K562 (cell line): ENCODE measurements at regions not wholly inside any gene's neighbourhood (a gene's known extent, or its start where the extent isn't known, plus 50 kb on each side); places are given as distances from the start of the nearest gene placed in this dataset.

Experiments used
- CTCFL ChIP-seq: IDR thresholded peaks from 2 replicates; pipeline ENCODE4 v1.6.1; 2011; ENCODE audit warnings: borderline replicate concordance, low read depth, mild to moderate bottlenecking, moderate library complexity, low read length; ENCODE audit not compliant: insufficient read depth, poor library complexity, severe bottlenecking
- NCOA2 ChIP-seq, 2 experiments: fragments of 450-650 bp; IDR thresholded peaks; 2 replicates each; pipeline ENCODE4 v1.6.1; 2018; ENCODE audit warnings: mild to moderate bottlenecking in 2 of 2, moderate library complexity in 1 of 2; ENCODE audit not compliant: partially characterized antibody in 2 of 2
- PRPF4 ChIP-seq: fragments of 200-400 bp; formaldehyde crosslinking; IDR thresholded peaks from one replicate; pipeline ENCODE4 v1.6.1; 2017; ENCODE audit warnings: low read length, low read depth, mild to moderate bottlenecking; ENCODE audit not compliant: insufficient read depth, poor library complexity, severe bottlenecking
- RAD51 ChIP-seq: fragments of 450-650 bp; IDR thresholded peaks from 2 replicates; pipeline ENCODE4 v1.7.1; 2016; ENCODE audit warnings: low read depth, mild to moderate bottlenecking, borderline replicate concordance
- RBM39 ChIP-seq: fragments of 200-400 bp; formaldehyde crosslinking; optimal IDR thresholded peaks from 2 replicates; pipeline ENCODE3; 2018; ENCODE audit warnings: low read depth, low read length
- ZNF124 ChIP-seq: sonication (generic); formaldehyde crosslinking; IDR thresholded peaks from 2 replicates; pipeline ENCODE4 v1.8.1; 2022; ENCODE audit warnings: missing genetic modification reagents
- TF ChIP-seq, protein P1 (sequence below): fragments of 450-650 bp; IDR thresholded peaks from 2 replicates; pipeline ENCODE4 v1.7.0; 2016; ENCODE audit warnings: borderline replicate concordance
- TF ChIP-seq, protein P2 (sequence below): fragments of 250-450 bp; sonication (Bioruptor Pico); IDR thresholded peaks from 2 replicates; pipeline ENCODE4 v1.4.0; 2020

GRCh38 chr12:58615047-58615446 is 305.3 kb downstream of the LRIG3 start (continued):
- TF ChIP-seq, protein P1, sequence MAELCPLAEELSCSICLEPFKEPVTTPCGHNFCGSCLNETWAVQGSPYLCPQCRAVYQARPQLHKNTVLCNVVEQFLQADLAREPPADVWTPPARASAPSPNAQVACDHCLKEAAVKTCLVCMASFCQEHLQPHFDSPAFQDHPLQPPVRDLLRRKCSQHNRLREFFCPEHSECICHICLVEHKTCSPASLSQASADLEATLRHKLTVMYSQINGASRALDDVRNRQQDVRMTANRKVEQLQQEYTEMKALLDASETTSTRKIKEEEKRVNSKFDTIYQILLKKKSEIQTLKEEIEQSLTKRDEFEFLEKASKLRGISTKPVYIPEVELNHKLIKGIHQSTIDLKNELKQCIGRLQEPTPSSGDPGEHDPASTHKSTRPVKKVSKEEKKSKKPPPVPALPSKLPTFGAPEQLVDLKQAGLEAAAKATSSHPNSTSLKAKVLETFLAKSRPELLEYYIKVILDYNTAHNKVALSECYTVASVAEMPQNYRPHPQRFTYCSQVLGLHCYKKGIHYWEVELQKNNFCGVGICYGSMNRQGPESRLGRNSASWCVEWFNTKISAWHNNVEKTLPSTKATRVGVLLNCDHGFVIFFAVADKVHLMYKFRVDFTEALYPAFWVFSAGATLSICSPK: no peak
- no peak for TF ChIP-seq ZNF124 (CRISPR knock-in tag)
- no peak for TF ChIP-seq CTCFL
- no peak for TF ChIP-seq PRPF4
- TF ChIP-seq, protein P2, sequence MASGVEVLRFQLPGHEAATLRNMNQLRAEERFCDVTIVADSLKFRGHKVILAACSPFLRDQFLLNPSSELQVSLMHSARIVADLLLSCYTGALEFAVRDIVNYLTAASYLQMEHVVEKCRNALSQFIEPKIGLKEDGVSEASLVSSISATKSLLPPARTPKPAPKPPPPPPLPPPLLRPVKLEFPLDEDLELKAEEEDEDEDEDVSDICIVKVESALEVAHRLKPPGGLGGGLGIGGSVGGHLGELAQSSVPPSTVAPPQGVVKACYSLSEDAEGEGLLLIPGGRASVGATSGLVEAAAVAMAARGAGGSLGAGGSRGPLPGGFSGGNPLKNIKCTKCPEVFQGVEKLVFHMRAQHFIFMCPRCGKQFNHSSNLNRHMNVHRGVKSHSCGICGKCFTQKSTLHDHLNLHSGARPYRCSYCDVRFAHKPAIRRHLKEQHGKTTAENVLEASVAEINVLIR (CRISPR knock-in tag): no peak
- TF ChIP-seq RBM39: no peak
- TF ChIP-seq RAD51: no peak
- TF ChIP-seq NCOA2 (IDR thresholded peaks at IDR 0.05; ENCODE audit: partially characterized antibody in 2 of 2): no peak
